GM20431 (cell line): ENCODE measurements at regions not wholly inside any gene's neighbourhood (a gene's known extent, or its start where the extent isn't known, plus 50 kb on each side); places are given as distances from the start of the nearest gene placed in this dataset.

Source experiments
- in situ Hi-C: fragments of 300-500 bp; cut with MseI, MboI; formaldehyde crosslinking; loops from one replicate; pipeline ENCODE4 v1.15.0; 2020; ENCODE audit warnings: low sequenced_read_pairs; ENCODE audit not compliant: unreplicated experiment

DNA sequence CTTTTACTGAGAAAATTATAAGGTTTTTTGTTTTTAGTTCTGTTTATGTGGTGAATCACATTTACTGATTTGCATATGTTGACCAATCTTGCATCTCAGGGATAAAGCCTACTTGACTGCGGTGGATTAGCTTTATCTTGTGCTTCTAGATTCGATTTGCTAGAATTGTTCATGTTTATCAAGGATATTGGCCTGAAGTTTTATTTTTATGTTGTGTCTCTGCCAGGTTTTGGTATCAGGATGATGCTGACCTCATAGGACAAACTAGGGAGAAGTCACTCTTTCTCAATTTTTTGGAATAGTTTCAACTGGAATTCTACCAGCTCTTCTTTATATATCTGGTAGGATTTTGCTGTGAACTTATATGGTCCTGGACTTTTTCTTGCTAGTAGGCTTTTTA lies 504.8 kb downstream of the ETS1 start:
- in situ Hi-C loops = no loop called here

DNA sequence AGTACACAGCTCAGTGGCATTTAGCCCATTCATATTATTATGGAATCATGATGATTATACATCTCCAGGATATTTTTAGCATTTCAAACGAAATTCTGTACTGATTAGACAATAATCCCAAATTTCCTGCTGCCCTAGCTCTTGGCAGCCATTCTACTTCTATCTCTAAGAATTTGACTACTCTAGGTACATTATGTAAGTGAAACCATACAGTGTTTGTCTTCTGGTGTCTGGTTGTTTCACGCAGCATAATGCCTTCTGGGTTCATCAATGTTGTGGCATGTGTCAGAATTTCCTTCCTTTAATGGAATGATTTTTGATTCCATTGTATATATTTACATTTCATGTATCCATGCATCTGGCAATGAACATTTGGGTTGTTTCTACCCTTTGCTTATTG lies 517.7 kb downstream of the ETS1 start:
- in situ Hi-C loops = no loop called here

DNA sequence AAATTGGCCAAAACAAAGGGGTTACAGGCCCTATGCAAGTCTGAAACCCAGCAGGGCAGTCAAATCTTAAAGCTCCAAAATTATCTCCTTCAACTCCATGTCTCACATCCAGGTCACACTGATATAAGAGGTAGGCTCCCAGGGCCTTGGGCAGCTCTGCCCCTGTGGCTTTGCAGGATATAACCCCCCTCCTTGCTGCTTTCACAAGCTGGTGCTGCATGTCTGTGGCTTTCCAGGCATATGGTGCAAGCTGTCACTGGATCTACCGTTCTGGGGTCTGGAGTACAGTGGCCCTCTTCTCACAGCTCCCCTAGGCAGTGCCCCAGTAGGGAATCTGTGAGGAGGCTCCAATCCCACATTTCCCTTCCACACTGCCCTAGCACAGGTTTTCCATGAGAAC lies 519.6 kb downstream of the ETS1 start:
- in situ Hi-C loops = no loop called here

DNA sequence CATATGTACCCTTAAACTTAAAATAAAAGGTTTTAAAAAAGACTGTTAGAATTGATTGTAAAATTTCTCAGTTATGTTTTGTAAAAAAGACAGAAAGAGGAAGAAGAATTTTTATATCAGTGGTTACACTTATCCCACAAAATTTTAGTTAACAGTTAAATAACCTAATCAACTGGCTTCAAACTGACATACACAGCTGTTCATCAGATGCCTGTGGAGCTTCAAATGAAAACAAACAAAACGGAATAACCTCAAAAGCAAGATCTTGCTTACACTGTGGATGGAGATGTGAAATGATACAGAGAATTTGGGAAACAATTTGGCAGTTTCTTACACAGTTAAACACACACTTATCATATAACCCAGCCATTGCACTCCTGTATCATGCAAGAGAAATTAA lies 521.0 kb downstream of the ETS1 start:
- in situ Hi-C loops = no loop called here

DNA sequence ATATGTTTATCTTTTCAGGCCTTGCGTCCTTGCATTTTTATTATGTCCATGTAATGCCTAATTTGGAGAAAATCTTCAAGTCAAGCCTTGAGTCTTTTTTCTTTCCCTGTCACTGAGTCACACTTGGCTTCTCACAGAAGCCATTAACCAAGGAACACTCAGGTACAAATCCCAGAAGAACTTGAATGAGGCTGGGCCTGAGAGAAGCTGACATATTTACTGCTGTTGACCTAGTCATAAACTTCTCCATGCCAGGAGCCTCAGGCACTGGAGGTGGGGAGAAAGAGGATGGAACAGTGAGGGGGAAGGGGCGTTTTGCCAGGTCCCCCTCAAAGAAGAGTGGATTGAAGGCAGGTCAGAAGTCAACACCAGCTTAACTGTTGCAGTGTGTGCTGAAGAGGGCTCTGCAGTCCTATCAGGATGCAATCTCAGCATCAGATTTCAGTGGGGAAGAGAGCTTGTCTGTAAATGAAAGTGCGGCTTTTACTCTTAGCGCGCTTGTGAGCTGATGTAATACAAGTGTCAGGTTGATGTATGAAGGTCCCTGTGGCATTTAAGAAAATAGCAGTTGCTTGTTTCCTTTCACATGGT lies 526.0 kb downstream of the ETS1 start:
- in situ Hi-C loops = no loop called here

DNA sequence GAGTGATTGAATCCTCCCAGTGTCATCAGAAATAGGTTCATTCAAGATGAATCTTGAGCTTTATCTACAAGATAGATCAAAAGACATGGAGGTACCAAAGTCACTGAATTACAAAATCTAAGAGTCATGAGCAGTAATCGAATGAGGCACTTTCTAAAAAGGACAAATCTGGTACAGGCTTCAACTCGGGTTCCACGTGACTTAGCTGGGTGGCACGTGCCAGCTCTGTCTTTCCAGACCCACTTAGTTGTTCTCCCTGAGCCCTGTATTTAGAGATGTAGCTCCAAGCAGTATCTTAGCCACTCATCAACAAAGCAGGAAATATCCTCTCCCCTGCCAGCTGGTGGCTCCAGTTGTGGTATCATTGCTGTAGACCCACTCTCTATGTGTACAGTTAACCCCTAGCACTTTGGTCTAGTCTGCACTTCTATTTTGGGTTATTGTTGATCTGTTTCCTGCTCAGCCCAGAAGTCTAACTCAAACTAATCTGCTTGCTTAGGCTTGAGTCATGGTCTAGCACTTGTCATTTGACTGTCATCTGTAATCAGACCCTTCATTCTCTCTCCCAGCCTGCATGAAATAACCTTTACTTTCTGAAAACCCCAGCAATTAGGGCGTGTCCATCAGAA lies 528.7 kb downstream of the ETS1 start:
- in situ Hi-C loops = no loop called here

DNA sequence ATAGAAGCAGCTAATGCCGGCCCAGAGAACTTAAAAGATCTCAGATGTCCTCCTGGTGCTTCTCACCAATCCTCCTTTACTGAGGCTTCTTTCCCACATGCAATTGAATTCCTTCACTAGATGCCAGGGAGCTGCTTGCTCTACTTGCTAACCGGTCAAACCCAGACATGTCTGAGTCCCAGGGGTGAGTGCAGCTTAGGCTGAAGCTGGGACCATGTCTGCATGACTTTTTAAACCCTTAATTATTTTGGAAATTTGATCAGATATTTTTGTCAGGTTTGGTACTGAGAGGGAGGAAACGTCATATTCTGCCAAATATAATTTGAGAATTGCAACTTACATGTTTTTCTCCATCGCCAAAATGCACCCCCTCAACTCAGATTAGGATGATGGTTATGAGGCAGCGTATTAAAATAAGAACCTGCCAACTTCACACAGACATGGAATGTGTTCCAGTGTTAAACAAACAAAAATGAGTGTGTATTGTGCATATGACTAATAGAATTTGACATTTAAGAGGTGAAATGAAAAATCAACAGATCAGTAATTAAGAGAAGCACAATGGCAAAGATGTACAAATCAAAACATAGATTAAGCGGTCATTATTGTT lies 529.5 kb downstream of the ETS1 start:
- in situ Hi-C loops = no loop called here

DNA sequence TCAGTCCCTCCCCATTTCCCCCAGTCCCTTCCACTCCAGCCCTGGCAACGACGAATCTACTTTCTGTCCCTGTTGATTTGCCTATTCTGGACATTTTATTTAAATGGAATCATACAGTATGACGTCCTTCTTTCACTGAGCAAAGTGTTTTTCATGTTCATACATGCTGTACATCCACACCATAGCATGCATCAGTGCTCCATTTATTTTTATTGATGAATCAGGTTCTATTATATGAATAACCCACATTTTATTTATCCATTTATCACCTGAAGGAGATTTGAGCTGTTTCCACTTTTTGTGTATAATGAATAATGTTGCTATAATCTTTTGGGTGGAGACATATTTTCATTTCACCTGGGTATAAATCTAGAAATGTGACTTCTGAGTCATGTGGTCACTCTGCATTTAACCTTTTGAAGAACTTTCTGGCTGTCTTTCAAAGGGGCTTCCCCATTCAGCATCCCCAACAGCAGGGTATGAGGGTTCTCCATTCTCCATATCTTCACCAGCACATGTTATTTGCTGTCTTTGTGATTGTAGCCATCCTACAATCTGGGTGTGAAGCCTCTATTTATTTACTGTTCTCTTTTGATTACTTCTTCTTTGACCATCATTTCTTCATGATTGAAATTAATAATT lies 531.7 kb downstream of the ETS1 start:
- in situ Hi-C loops = no loop called here

DNA sequence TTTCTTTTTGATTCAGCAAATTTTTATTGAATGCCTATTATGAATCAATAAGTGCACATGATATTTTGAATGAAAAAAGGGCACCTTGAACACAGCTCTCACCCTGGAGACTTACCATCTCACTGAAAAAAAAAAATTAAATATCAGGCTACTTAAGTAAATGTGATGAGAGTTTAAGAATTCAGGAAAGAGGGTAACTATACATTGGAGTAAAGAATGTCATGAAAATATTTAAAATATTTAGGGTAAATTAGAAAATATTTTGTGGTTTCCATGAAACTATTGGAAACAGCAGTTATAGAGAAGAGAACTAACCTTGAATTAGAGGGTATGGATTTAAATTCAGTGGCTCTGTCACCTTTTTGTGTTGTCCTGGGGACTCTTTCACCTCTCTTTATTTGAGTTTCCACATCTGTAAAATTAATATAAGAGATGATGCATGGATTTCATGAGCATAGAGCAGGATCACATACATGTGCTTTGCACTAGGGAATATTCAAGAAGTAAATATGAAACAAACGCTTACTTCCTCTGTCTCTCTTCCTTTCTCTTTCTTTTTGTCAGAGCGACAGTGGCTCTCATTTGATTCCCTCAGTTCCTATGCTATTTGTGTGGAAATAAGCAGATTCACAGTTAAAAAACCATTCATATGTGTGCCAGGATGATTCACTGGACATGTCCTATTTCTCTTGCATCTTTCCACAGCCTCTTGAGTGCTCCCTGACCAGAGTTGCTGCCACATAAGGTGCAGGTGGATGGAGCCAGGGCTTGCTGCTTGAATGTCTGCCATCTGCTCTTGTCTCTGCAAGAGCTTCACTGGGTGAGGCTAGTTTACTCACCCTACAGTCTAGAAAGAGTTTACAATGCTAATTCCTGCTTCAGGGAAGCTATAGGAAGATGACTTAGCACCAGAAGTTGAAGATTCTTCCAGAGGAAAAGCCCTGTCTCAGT lies 533.1 kb downstream of the ETS1 start:
- in situ Hi-C loops = no loop called here

DNA sequence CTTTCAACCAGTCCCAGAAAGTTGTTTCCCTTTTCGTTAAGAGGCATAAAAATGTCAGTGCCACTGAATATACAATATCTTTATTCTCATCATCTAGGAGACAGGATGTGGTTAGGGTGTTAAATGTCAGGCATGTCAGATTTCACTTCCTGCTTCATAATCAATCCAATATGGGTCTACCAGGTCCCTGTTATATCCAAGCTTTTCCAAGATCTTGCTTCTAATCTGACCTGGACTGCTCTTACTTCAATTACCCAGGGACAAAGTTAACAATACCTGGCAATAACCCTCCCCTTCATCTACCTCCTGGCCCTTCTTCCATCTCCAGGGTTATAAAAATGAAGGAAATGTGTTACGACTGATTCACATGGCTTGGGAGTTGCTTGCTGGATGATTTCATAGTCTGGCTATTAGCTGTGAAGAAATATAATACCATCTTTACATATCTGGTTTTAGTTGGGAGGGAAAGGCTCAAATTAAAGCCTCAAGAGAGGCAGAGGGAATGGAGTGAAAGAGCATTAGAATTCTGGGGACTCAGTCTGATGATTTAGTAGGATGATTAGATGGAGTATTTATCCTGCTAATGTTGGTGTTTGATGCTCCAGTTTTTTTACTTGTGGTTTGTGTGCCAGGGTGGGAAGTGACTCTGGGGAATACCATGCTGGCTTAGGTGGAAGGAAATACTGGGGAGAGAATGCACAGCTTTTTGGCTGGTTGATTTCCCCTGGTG lies 534.3 kb downstream of the ETS1 start:
- in situ Hi-C loops = no loop called here

DNA sequence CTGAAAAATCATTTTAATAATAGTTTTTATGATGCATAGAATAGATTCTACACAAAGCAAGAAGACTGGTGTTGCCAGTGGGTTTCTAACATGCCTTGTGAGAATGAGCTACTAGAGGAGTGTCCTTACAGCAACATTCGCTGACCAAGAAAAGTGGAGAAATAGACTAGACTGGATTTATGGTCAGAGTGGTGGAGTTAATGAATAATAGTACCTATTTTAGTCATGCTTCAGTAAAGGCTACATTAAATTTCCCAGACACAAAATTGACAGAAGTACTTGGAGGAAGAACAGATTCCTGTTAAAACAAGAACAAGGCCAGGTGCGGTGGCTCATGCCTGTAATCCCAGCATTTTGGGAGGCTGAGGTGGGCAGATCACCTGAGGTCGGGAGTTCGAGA lies 539.2 kb downstream of the ETS1 start:
- in situ Hi-C loops = loop anchor here (25.0 kb wide), 2 partner anchors 114 to 789 kb away; no protein-coding TSS in a partner anchor

DNA sequence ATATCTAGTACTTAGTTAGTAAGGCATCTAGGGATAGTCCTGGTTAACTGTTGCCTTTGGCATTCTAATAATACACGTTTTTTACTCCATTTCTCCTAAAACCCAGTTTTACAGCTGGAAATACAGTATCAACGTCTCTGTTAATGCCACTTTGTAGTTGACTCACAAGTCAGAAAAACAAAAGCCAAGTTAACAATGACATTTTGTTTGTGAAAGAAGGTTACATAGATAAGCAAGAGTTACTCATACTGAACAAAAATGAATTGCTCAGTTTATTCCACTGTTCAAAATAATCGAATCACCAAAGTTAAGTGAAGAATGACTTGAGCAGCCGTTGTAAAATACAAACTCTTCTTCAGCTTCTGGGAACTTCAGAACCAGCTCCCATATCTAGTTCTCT lies 540.3 kb downstream of the ETS1 start:
- in situ Hi-C loops = loop anchor here (25.0 kb wide), 2 partner anchors 115 to 790 kb away; no protein-coding TSS in a partner anchor

DNA sequence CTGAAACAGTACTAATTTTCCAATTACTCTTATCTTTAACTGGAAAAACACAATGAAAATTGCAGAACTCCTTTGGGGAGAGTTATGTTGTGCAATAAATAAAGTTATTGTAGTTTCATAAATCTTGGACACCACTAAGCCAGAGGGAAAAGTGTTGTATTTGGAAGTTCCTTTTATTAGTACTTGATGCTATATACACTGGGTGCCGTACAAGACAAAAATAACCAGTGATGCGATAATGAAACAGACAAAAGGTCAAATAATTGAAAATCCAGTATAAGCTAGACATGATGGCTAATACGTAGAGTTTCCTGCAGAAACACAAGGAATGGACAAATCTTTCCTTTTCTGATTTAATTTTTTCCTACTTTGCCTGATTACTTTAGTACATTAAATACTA lies 541.1 kb downstream of the ETS1 start:
- in situ Hi-C loops = loop anchor here (25.0 kb wide), 2 partner anchors 116 to 791 kb away; no protein-coding TSS in a partner anchor

DNA sequence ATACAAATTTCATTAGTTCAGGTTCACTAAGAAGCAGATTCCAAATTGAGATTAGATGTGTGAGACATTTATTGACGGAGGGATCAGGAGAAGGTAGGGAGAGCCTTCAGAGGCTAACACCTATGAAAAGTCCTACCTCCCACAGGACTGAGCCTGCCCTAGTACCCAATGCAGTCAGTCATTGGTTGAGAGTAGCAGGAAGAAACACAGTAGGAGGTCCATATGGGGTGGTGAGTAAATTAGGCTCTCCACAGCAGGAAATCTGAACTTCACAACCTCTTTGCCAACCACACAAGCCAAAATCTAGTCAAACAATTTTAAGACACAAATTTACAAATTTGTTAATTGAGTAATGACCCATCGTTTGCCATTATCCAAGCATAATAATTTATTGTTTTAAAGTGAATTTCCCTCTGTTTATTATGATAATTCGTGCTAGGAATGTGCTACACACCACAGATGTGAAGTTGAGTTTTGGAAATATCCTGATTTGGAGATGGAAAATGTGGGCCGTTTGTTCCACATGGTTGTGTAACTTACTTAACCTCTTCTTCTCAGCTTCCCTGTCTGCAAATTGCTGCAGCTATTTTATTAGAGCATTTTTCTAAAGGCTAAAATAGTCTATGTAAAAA lies 542.1 kb downstream of the ETS1 start:
- in situ Hi-C loops = loop anchor here (25.0 kb wide), 2 partner anchors 117 to 792 kb away; no protein-coding TSS in a partner anchor

DNA sequence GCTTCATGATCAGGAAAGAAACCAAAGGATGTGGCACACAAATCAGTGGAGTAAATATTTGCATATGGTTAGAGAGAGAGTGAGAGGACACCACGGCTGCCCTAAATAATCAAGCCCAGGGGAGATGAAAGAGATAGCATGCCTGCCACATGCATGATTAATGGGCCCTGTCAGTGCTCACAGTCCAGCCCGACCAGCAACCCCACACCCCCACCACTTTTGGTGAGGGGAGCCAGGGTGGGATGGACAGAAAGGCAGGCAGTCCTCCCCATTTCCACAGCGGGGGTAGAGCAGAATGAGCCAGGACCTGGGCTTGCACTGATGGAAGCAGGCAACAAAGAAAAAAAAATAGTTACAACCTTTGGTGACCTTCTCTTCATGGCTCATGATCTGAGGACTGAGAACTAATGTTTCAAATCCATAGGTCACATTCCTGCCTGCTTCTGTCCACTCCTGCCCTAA lies 545.0 kb downstream of the ETS1 start:
- in situ Hi-C loops = loop anchor here (25.0 kb wide), 2 partner anchors 120 to 795 kb away; no protein-coding TSS in a partner anchor

DNA sequence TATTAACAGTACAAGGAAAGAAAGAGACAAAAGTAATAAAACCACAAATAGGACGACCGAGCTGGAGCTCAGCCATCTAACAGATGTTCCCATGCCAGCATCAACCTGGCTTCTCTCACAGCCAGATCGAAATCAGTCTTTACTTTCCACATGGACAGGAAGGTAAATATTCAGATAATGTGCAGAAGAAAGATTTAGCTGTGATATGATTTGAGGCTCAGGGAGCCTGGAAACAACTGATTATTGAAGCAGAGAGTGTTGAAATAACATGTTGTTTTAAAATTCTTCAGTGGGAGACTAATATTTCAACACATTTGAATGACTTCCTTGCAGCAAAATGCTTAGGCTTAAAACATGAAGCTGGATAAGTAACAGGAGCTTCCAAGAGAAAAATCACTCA lies 546.8 kb downstream of the ETS1 start:
- in situ Hi-C loops = loop anchor here (25.0 kb wide), 2 partner anchors 122 to 797 kb away; no protein-coding TSS in a partner anchor

DNA sequence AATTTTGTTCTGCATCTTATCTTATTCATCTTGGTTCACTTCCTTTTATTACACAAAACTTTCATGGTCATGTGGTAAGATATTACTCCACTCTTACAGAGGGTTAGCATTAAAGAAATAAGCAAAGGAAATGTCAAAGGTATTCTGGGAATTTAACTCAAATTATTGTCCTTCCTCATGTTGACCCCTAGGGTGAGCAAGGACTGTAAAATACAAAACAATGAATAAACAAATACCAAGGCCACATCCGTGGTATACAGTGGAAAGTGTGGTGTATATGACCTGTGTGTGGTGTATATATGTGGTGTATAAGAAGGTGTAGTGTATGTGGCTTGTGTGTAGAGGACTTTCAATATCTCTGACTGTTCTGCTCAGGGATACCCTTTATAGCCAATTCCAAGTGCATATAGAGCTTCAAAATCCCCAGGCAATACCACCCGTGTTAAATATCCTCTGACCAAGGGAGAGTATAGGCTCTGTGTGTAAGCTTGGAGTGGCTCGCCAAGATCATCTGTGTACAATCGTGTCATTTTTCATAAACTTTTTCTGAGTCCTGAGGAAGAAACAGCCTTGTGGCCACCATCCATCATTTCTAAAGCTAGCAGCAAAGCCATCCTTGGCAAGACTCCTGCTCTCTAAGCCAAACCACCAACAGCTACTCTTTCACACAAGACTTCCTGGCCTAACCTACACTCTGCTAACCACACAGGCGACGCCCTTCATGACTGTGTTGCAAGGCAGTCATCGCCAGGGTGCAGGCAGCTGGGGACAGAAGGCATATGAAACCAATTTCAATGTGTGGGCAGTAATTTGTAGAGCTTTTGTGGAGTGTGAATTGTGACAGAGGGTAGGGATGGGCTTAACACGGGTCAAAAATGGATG lies 548.0 kb downstream of the ETS1 start:
- in situ Hi-C loops = loop anchor here (25.0 kb wide), 2 partner anchors 123 to 798 kb away; no protein-coding TSS in a partner anchor
